ENCODE measurements at regions not wholly inside any gene's neighbourhood (a gene's known extent, or its start where the extent isn't known, plus 50 kb on each side); places are given as distances from the start of the nearest gene placed in this dataset.

DNA sequence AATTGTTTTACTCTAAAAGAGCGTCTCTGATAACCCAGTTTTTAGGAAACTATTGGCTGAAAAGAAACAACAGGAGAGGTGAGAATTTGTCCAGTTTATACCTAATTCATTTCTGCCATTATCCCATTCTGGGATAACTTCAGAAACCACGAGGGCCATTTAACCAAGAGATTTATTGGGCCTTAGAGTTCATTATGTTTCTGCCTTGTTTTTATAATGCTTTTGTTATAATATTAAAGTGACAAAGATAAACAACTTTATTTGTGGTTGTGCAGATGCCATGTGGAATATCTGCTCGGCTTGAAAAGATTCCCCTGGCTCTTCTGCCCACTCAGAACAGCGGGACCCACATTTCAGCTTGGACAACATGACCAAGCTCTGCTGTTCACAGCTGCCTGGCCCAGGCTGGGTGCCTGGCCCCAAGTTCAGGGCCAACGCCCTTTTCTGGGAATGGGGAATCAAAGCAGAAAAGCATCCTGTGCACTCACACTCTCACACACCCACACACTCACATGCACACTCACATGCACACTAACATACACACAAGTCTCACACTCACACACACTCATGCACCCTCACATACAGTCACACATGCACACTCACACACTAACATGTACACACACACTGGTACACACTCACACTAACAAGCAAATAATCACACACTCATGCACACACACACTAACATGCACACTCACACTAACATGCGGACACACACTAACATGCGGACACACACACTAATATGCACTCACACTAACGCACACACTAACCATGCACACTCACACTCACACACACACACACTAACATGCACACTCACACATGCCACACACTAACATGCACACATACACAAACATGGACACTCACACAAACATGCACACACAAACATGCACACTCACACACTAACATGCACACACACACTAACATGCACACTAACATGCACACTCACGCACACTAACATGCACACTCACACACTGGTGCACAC is 86.7 kb upstream of the NEDD9 start:
- Histone ChIP-seq H2AK5ac (ENCODE audit: low read depth, low read length) (peak overlapping the region; percentile 62), H3K56ac (ENCODE audit: extremely low read depth, insufficient read depth, low read length) (no peak overlapping the region), H3K14ac (replicated peaks; ENCODE audit: low read depth, low read length) (peak overlapping the region; percentile 58; the same call in 1 of the 2 replicates), H2AK9ac (replicated peaks; ENCODE audit: low read depth, low read length, poor library complexity) (peak overlapping the region; percentile 1), H3K9ac (ENCODE audit: low read depth, low read length) (no peak overlapping the region), H3K36me3 (ENCODE audit: control insufficient read depth, insufficient read depth, low read length) (no peaks in the 10 kb centered on the region), H3K9me1 (ENCODE audit: insufficient read depth, low read length) (peaks cover 19% of the 10 kb centered on the region), H3K4me3 (ENCODE audit: insufficient read depth, low read depth, low read length) (no peak overlapping the region), H3K79me1 (ENCODE audit: low read depth in 1 of 2, low read length in 2 of 2) (0 out of 4 replicates have a peak, but pooled peaks cover 0 to 6% of the 10 kb centered on the region in 2 experiments), H3K18ac (ENCODE audit: low read depth, low read length) (no peak overlapping the region), H3K4me1 (ENCODE audit: control insufficient read depth, insufficient read depth, low read length) (peaks cover 10% of the 10 kb centered on the region), H3K4me2 (ENCODE audit: low read depth, low read length) (no peak overlapping the region), H2BK15ac (ENCODE audit: low read depth, low read length) (peak overlapping the region; percentile 12; the same call in 2 of the 3 replicates), H2BK120ac (ENCODE audit: low read depth, low read length) (no peak overlapping the region), H2BK20ac (ENCODE audit: low read depth, low read length) (peak overlapping the region; percentile 48), H3K27ac (ENCODE audit: insufficient read depth, low read length) (no peak overlapping the region), H4K20me1 (ENCODE audit: insufficient read depth, low read length) (no peaks in the 10 kb centered on the region), H2BK5ac (ENCODE audit: low read depth, low read length, poor library complexity, severe bottlenecking) (peak overlapping the region; percentile 38), H4K8ac (ENCODE audit: low read depth in 2 of 2, low read length in 2 of 2) (peak overlapping the region in 1 of 2 experiments; percentile 41; a peak in 1 of 4 replicates), H2AFZ (replicated peaks; ENCODE audit: low read length, poor library complexity) (no peak overlapping the region), H3K23ac (ENCODE audit: low read depth, low read length) (0 out of 2 replicates have a peak overlapping the region, but pooled peaks have one; percentile 38), H4K5ac (ENCODE audit: low read depth, low read length) (no peak overlapping the region), H3K9me3 (ENCODE audit: control insufficient read depth, insufficient read depth, low read length) (no peaks in the 10 kb centered on the region), H3K27me3 (ENCODE audit: control insufficient read depth, insufficient read depth, low read length) (no peaks in the 10 kb centered on the region), H4K91ac (ENCODE audit: insufficient read depth, low read depth, low read length) (no peak overlapping the region), H3K4ac (ENCODE audit: low read depth, low read length) (peak overlapping the region; percentile 67)
- intact Hi-C loops (cut with micrococcal nuclease): loop anchor here (5.0 kb wide), 3 partner anchors 47 to 108 kb away; partner anchors contain the start of gene NEDD9
- ChIA-PET POLR2A (ENCODE audit: unreplicated experiment) (interaction anchor here (0.7 kb wide), 1 partner anchor 88 kb away, joined by 3 read pairs; no protein-coding TSS in a partner anchor), CTCF (interaction anchor here (0.7 to 0.9 kb wide), 2 partner anchors 108 to 156 kb away, joined by 4 read pairs; no protein-coding TSS in a partner anchor)
- no TSS peak for BruUV-seq (replicated peaks)
- in situ Hi-C loops (cut with MboI; ENCODE audit: low sequenced_read_pairs): no loop called here
- TF ChIP-seq SMC3 (IDR thresholded peaks at IDR 0.05; ENCODE audit: low read depth, low read length) (no peak), MAZ (IDR thresholded peaks at IDR 0.05; ENCODE audit: borderline replicate concordance, low read depth, low read length) (no peak), RAD21 (IDR thresholded peaks at IDR 0.05; ENCODE audit: low read length) (no peak), POLR2A (IDR thresholded peaks at IDR 0.05; ENCODE audit: low read depth, low read length) (no peak)
- TF ChIP-seq, protein P1, sequence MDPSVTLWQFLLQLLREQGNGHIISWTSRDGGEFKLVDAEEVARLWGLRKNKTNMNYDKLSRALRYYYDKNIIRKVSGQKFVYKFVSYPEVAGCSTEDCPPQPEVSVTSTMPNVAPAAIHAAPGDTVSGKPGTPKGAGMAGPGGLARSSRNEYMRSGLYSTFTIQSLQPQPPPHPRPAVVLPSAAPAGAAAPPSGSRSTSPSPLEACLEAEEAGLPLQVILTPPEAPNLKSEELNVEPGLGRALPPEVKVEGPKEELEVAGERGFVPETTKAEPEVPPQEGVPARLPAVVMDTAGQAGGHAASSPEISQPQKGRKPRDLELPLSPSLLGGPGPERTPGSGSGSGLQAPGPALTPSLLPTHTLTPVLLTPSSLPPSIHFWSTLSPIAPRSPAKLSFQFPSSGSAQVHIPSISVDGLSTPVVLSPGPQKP (IDR thresholded peaks at IDR 0.05; ENCODE audit: borderline replicate concordance, low read depth, low read length): no peak
- TF ChIP-seq, protein P2, sequence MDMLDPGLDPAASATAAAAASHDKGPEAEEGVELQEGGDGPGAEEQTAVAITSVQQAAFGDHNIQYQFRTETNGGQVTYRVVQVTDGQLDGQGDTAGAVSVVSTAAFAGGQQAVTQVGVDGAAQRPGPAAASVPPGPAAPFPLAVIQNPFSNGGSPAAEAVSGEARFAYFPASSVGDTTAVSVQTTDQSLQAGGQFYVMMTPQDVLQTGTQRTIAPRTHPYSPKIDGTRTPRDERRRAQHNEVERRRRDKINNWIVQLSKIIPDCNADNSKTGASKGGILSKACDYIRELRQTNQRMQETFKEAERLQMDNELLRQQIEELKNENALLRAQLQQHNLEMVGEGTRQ (IDR thresholded peaks at IDR 0.05; ENCODE audit: low read depth, low read length): no peak
- dilution Hi-C loops (cut with HindIII; ENCODE audit: low sequenced_read_pairs, unreplicated experiment): no loop called here
- no peak for ATAC-seq (ENCODE audit: low read depth)
- DNase-seq: no peak
- WGBS, 2 experiments (ENCODE audit: extremely low coverage in 2 of 2, insufficient read length in 1 of 2): 80% methylated on average over 6 of the region's 9 CpGs; no CpG with 5 or more reads in 1 of the 2 experiments
